SK-N-DZ (cell line): ENCODE measurements at regions not wholly inside any gene's neighbourhood (a gene's known extent, or its start where the extent isn't known, plus 50 kb on each side); places are given as distances from the start of the nearest gene placed in this dataset.
"Not testable (repeated sequence)": the region's sequence is repeated elsewhere in the genome, so short reads cannot be mapped to it uniquely, and the experiment has no call there.

Experiments
- DNase-seq: peaks from one replicate; pipeline ENCODE4 v3.0.0-alpha.2; 2015; ENCODE audit warnings: low spot score
- small RNA-seq, 2 experiments: library from RNA; depleted of rRNA; stranded (forward); fragments of <200 nt; gene quantifications; one replicate each; pipeline ENCODE3, GENCODE V24; 2014

DNA sequence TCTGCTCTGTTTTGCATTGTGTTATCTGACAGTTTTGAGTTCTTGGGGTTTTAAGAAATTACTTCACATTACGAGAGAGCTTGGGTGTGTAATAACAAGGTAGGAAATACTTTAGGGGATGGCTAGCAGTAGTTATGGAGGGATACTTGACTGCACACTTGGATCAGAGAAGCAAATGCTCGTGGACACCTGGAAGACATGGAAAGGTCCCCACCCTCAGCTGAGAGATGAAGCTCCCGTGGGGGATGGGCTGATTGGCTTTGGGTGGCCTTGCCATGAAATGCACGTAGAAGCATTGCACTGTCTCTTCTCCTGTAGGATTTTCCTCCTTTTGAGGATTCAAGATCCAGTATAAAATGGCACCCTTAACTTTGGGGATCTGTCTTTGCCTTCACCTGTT, 61.5 kb upstream of the UNC93A start:
- DNase-seq = no peak

DNA sequence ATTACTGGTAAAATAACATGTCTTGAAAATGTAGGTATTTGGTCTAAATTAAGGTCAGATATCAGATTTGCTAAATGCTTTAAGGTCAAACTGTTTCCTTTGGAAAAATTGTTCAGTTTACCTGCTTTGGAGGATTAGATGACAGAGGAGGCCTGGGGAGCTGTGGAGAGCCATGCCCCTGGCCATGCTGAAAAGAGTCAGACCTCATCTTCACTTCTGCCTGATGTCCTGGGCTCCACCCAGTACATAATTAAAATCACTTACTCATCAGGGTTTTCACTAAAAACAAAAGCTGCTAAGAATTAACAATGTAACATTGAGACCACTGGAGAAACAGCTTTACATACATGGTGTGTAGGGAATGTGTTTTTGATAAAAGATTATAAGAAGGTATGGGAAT, 60.8 kb upstream of the UNC93A start:
- no peak for DNase-seq

DNA sequence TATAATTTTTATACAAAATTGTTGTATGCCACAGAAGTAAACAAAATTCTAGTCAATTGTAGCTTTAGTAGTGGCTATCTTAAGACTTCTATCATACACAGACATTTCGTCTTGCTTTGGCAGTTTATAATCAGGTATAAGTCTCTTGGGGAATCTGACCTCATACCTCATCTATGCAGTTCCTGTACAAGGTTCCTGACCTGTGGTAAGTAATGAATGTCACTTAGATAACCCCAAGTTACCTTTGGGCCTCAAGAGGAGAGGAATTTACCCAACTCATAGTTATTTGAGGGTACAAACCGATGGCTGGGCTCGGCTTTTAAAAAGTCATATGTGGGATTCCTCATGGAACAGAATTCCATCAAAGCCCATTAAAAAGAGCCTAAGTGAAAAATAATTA, 58.8 kb upstream of the UNC93A start:
- no peak for DNase-seq

DNA sequence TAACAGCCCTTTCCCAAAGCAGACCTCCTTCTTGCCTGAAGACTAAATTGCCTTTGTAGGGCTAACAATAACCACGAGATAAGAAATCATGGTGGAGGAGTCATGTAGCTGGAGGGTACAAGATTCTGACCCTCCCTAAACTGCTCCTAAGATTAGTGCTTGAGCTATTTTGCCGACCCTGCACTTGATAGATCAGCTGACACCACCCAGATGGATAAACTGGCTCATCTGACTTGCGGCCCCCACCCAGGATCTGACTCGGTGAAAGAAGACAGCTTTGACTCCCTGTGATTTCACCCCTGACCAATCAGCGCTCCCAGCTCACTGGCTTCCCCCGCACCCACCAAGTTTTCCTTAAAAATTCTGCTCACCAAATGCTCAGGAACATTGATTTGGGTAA, 57.6 kb upstream of the UNC93A start:
- no peak for DNase-seq

DNA sequence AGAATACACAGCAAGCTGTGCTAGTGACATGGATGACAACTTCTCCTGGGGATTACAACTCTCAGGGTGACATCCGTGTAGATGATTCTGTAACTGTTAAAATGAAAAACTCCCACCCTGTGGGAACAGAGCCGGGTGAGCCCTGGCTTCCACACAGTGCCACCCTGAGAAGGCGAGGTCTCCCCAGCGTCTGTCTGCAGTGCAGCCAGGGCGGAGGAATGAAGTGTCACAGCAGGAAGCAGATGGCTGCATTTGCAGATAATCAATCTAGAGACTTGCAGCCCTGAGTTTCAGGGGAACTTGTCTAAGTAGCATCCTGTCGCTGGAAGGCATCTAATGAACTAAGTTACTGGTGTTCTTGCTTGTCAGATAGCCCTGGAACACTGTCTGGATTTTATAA, 56.5 kb upstream of the UNC93A start:
- not testable (repeated sequence) for DNase-seq

DNA sequence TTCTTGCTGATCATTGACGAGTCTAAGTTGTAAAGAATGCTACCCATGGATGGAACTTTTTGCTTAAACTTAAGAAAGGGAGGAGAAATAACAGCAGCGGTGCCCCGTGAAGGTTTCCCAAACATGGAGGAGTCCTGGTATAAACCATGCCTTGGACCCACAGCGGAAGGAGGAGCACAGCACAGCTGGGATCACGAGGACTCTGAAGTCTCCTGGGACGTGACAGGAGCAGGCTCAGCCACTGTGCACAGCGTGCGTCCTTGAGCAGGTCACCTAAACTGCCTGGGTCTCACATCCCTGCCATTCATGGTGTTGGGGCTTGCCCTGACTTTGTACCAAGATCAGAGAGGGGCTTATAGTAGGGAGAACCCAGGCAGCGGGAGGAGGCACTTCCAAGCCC, 56.1 kb upstream of the UNC93A start:
- no peak for DNase-seq

DNA sequence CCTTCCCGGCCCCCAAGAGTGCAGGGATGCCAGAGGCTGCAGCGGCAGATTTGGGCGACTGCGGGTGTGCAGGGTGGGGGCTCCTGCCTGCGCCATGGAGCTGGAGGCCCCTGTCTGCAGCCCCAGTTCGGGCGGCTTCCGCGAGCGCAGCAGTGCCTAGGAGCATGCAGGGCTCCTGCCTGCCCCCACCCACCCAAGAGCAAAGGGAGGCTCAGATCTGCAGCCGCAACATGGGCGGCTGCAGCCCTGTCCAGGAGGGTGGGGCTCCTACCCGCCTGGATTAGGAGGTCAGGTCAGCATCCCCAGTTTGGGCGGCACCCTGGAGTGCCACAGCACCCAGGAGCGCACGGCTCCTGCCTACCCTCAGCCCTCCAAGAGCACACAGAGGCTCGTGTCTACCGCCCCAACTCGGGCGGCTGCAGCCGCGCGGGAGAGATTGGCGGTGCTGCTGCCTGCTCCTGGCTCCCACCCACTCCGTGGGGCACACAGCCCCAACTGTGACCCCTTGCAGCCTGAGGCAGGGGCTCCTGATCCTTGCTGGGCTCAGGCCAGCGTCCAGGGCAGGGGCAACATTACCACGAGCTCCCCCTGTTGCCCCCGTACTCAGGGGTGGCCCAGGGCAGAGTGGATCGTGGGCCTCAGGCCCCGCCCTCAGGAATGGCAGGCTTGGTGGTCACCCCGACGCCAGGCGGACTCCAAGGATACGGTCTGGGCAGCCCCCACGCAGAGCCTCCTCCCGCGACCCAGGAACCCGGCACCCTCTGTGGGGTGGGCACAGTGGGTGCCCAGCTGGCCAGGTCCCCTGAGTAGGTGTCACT, 55.5 kb upstream of the UNC93A start:
- DNase-seq = no peak

DNA sequence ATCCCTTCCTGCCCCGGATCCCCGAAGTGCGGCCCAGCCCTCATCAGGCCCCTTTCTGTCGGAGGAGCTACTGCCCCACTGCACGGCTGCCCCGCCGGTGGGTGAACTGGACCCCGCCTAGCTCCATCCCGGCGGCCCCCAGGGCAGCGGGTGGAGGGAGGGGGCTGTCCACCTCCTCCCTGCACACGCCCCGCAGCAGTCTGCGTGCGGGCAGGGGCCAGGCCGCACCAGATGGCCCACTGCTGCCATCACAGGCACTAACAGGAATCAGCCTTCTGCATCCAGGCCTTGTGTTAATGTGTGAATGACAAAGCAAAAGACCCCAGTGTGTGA, 54.9 kb upstream of the UNC93A start:
- DNase-seq = peak; percentile 7

DNA sequence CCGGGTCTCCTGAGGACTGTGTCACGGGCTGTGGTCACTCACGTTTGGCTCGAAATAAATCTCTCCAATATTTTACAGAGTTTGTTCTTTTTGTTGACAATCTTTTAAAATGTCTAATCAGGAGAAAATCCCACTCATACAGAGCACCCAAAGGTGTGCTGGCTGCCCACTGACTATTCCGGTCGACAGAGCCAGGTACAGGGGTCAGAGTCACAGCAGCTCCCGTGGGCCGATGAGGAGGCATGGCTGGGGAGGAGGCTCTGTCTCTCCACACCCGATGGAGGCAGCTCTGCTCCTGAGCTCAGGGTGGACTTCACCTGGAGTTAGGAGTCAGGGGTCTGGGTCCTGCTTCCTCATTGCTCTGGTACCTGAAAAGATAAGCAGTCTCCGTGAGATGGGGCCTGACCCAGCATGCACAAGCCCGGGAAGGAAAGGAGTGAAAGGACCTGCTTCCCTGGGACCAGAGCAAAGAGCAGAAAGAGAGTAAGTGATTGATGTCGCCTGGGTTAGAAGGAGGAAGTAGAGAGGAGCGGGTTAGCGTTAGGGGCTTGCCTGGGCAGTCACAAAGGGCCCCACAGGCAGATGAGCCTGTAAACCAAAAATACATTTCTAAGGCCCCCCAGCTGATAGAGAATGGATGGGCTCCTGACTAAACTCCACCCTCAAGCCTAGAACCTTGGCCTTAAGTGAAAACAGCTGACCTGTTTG, 53.5 kb upstream of the UNC93A start:
- DNase-seq = no peak

DNA sequence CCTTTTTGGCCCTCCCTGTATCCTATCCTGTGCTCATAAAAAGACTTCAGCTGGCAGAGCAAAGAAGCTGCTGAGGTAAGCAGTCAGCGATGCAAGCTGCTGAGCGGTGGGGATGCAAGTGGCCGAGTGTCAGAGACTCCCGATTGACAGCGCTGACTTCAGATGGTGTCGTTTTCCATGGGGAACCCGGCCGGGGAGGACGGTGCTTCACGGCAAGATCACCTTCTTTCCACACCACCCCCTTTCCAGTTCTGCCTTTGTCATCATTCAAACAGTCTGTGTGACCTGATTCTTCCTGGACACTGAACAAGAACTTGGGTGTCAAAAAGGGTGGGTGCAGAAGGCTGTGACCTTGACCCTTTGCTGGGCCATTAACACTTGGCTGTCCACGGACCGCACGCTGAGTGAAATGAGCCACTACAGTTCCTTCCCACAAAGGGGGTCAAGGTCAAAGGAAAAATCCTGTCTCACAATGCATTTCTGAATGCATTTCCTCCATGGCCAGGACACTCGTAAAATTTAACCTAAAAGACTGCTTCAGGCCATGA, 52.9 kb upstream of the UNC93A start:
- DNase-seq = no peak

DNA sequence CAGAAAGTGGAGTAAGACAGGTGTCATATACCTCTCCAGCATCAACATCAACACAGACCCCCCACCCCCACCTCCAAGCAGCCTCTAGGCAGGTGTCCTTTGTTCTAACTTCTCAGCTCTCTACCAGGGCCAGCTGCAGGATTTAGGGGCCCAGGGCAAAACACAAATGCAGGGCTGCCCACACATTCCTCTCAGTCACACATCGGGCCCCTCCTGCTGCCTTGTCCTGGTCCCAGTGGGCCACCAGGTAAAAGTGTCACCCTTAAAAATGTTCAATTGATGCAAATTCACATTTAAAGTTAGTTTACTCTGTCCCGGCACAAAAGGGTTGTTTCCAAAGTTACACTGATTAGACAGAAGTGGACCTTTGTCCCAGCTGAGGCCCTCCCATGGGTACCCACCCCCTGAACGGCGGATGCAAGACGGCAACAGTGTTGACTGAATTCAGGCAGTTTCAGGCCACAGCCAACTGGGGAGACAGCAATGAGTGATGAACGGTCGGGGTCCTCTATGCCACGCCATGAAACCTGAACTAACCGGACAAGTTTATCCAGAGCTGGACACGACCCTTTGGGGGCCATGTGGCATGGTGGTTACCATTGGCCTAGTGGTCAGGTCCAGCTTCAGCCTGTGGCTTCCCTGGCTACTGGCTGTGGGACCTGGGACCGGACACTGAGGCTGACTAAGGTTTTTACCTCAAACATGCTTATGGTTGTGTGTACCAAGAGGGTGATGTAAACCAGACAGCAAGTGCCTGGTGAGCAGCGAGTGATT, 52.2 kb upstream of the UNC93A start:
- no peak for DNase-seq

DNA sequence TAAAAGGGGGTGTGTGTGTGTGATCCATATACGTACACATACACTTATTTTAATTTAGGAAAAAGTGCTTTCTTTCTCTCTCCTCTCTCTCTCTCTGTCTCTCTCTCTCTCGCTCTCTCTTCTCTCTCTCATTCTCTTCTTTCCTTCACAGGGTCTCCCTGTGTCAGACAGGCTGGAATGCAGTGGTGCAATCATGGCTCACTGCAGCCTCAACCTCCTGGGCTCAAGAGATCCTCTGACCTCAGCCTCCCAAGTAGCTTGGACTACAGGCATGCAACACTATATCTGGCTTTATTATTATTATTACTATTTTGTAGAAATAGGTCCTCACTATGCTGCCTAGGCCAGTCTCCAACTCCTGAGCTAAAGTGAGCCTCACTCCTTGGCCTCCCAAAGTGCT, 51.6 kb upstream of the UNC93A start:
- not testable (repeated sequence) for DNase-seq

DNA sequence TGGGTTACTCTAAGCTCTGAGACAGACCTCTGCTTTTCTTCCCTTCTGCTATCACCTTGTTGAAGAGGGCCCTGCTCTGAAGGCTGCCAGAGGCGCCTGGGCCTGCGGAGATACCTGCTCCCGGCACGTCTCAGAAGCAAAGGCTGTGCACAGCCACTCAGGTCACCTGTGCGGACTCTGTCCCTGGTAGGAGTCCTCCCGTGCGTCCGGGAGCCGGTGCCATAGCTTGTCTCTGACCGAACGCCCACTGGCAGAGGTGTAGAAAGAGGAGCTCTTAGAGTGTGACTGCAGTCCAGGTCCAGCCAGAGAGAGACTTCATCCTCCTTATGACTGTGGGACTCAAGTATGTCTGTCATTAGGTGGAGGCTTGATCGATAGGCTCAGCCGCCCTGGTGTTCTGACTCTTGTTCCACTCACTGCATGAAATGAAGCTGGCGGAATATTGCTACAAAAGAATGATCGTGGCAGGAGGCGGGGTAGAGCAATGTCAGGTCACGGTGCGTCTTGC, 51.0 kb upstream of the UNC93A start:
- DNase-seq = no peak

Small RNA genes lying in the stretch of these regions (small RNA-seq; reads per million reads assigned to genes)
- 0 reads per million in 2 experiments for gene AL353747.1
